PC-9 (cell line): ENCODE measurements at regions not wholly inside any gene's neighbourhood (a gene's known extent, or its start where the extent isn't known, plus 50 kb on each side); places are given as distances from the start of the nearest gene placed in this dataset.
A peak's percentile ranks its signal among the peaks of the same experiment; 100 is the strongest.

ENCODE experiments used
- BruUV-seq: library from RNA; stranded (reverse); fragments of 400-500 nt; replicated peaks from 2 replicates; lab custom pipeline; 2021; lab: Mats Ljungman, UMichigan
- CTCF ChIA-PET: fragments of 300-600 bp; sonication (Branson Sonifier 250); formaldehyde crosslinking; loops from one replicate; lab custom pipeline; 2022; ENCODE audit warnings: antibody characterized with exemption; lab: Charles Lee
- POLR2A ChIA-PET: fragments of 300-600 bp; sonication (Branson Sonifier 250); formaldehyde crosslinking; loops from one replicate; lab custom pipeline; 2022; ENCODE audit warnings: antibody characterized with exemption; ENCODE audit not compliant: unreplicated experiment; lab: Charles Lee
- DNase-seq, 2 experiments: peaks; one replicate each; pipeline versions ENCODE4 v3.0.0 to v3.0.0-alpha.2; 2015 to 2022; ENCODE audit warnings: mixed read lengths in 1 of 2
- H2AFZ ChIP-seq: fragments of 200-600 bp; sonication (generic); 2 replicates; pipeline ENCODE4 v1.8.1; 2017; ENCODE audit warnings: antibody characterized with exemption
- H3F3A ChIP-seq: fragments of 200-600 bp; sonication (generic); 2 replicates; pipeline ENCODE4 v1.8.1; 2017; ENCODE audit warnings: antibody characterized with exemption, mild to moderate bottlenecking, low read depth; ENCODE audit not compliant: insufficient read depth
- H3K27ac ChIP-seq: fragments of 200-600 bp; sonication (generic); 2 replicates; pipeline ENCODE4 v1.6.1; 2016; ENCODE audit warnings: mixed run types
- H3K27me3 ChIP-seq: fragments of 200-600 bp; sonication (generic); 2 replicates; pipeline ENCODE4 v1.6.1; 2016; ENCODE audit warnings: low read depth, mixed run types; ENCODE audit not compliant: insufficient read depth
- H3K36me3 ChIP-seq: fragments of 200-600 bp; sonication (generic); 2 replicates; pipeline ENCODE4 v1.6.1; 2016; ENCODE audit warnings: low read depth, mixed run types
- H3K4me1 ChIP-seq: fragments of 200-600 bp; sonication (generic); replicated peaks from 2 replicates; pipeline ENCODE4 v1.6.1; 2016; ENCODE audit warnings: mixed run types; ENCODE audit not compliant: insufficient read depth
- H3K4me2 ChIP-seq: fragments of 200-600 bp; sonication (generic); 2 replicates; pipeline ENCODE4 v1.6.1; 2017; ENCODE audit warnings: mixed run types
- H3K4me3 ChIP-seq: fragments of 200-600 bp; sonication (generic); 2 replicates; pipeline ENCODE4 v1.6.1; 2016; ENCODE audit warnings: mixed run types
- H3K79me2 ChIP-seq: fragments of 200-600 bp; sonication (generic); 2 replicates; pipeline ENCODE4 v1.6.1; 2017; ENCODE audit warnings: low read depth, mixed run types
- H3K9me2 ChIP-seq: fragments of 200-600 bp; sonication (generic); 2 replicates; pipeline ENCODE4 v1.8.1; 2017; ENCODE audit warnings: mild to moderate bottlenecking; ENCODE audit not compliant: insufficient read depth
- H3K9me3 ChIP-seq: fragments of 200-600 bp; sonication (generic); 2 replicates; pipeline ENCODE4 v1.8.1; 2016; ENCODE audit warnings: low read depth; ENCODE audit not compliant: insufficient read depth
- H4K20me1 ChIP-seq: fragments of 200-600 bp; sonication (generic); 2 replicates; pipeline ENCODE4 v1.8.1; 2017; ENCODE audit not compliant: insufficient read depth
- CTCF ChIP-seq: fragments of 200-600 bp; sonication (generic); conservative IDR thresholded peaks from 2 replicates; pipeline ENCODE4 v1.6.1; 2017; ENCODE audit warnings: mixed run types, antibody characterized with exemption, mild to moderate bottlenecking, moderate library complexity
- EZH2 ChIP-seq: fragments of 200-600 bp; sonication (generic); IDR thresholded peaks from 2 replicates; pipeline ENCODE4 v1.8.0; 2017; ENCODE audit warnings: antibody characterized with exemption, low read depth
- intact Hi-C: fragments of 100-400 bp; cut with micrococcal nuclease; formaldehyde crosslinking; loops from one replicate; pipeline ENCODE4 v1.10.0; 2022; ENCODE audit not compliant: unreplicated experiment

- H3K36me3 ChIP-seq: no peaks in the 10 kb centered on the region
- no peak for DNase-seq
- ChIA-PET CTCF (interaction anchor here (0.5 to 0.6 kb wide), 2 partner anchors 16 to 39 kb away, joined by 3 to 6 read pairs; no protein-coding TSS in a partner anchor), POLR2A (no interaction called here)
- intact Hi-C loops: loop anchor here (1.0 to 2.0 kb wide), 3 partner anchors 69 to 78 kb away; no protein-coding TSS in a partner anchor
- H4K20me1 ChIP-seq: no peaks in the 10 kb centered on the region
- peaks cover 27% of the 10 kb centered on the region for H3F3A ChIP-seq
- H3K9me2 ChIP-seq: no peaks in the 10 kb centered on the region
- H3K4me3 ChIP-seq: no peak overlapping the region
- H3K27ac ChIP-seq: peak overlapping the region; percentile 96; the same call in 1 of the 2 replicates
- peaks cover 31% of the 10 kb centered on the region for H3K4me1 ChIP-seq
- no peak for TF ChIP-seq CTCF
- TF ChIP-seq EZH2: no peak
- H3K27me3 ChIP-seq: no peaks in the 10 kb centered on the region
- H2AFZ ChIP-seq: no peak overlapping the region
- H3K9me3 ChIP-seq: peaks cover 3% of the 10 kb centered on the region; the same call in 1 of the 2 replicates
- H3K4me2 ChIP-seq: peak overlapping the region; percentile 66
- no TSS peak for BruUV-seq
- H3K79me2 ChIP-seq: no peaks in the 10 kb centered on the region
Observed at GRCh38 chr4:123477711-123478209, 81.2 kb downstream of the SPRY1 start.

GRCh38 chr4:123478859-123479345, 82.3 kb downstream of the SPRY1 start:
- no peaks in the 10 kb centered on the region for H3K79me2 ChIP-seq
- CTCF ChIA-PET: interaction anchor here (0.7 kb wide), 2 partner anchors 11 to 86 kb away, joined by 3 to 5 read pairs; no protein-coding TSS in a partner anchor
- intact Hi-C loops: loop anchor here (1.0 to 2.0 kb wide), 6 partner anchors 26 to 181 kb away; no protein-coding TSS in a partner anchor
- no TSS peak for BruUV-seq
- peak overlapping the region; percentile 96 for H3K27ac ChIP-seq
- H3K9me3 ChIP-seq: peaks cover under 1% of the 10 kb centered on the region; the same call in 1 of the 2 replicates
- peaks cover 31% of the 10 kb centered on the region for H3K4me1 ChIP-seq
- no peaks in the 10 kb centered on the region for H3K36me3 ChIP-seq
- no peak overlapping the region for H2AFZ ChIP-seq
- peak; percentile 92 to 100 for DNase-seq
- TF ChIP-seq CTCF (no peak), EZH2 (no peak)
- no peaks in the 10 kb centered on the region for H3K9me2 ChIP-seq
- POLR2A ChIA-PET: interaction anchor here (0.7 kb wide), 1 partner anchor 524 kb away, joined by 3 read pairs; no protein-coding TSS in a partner anchor
- peaks cover 27% of the 10 kb centered on the region for H3F3A ChIP-seq
- H3K4me3 ChIP-seq: peak overlapping the region; percentile 21; the same call in 1 of the 2 replicates
- H4K20me1 ChIP-seq: no peaks in the 10 kb centered on the region
- no peaks in the 10 kb centered on the region for H3K27me3 ChIP-seq
- H3K4me2 ChIP-seq: peak overlapping the region; percentile 66

- no peaks in the 10 kb centered on the region for H3K27me3 ChIP-seq
- peak overlapping the region; percentile 21; the same call in 1 of the 2 replicates for H3K4me3 ChIP-seq
- no peaks in the 10 kb centered on the region for H3K36me3 ChIP-seq
- no TSS peak for BruUV-seq
- peak overlapping the region; percentile 66 for H3K4me2 ChIP-seq
- H3K79me2 ChIP-seq: no peaks in the 10 kb centered on the region
- POLR2A ChIA-PET: no interaction called here
- peak overlapping the region; percentile 96 for H3K27ac ChIP-seq
- H3K9me2 ChIP-seq: no peaks in the 10 kb centered on the region
- TF ChIP-seq CTCF: no peak
- TF ChIP-seq EZH2: no peak
- peaks cover 27% of the 10 kb centered on the region for H3F3A ChIP-seq
- no peaks in the 10 kb centered on the region for H4K20me1 ChIP-seq
- peak; percentile 15 to 94 for DNase-seq
- H3K9me3 ChIP-seq: no peaks in the 10 kb centered on the region; the same call in 1 of the 2 replicates
- intact Hi-C loops: loop anchor here (1.0 to 2.0 kb wide), 5 partner anchors 25 to 180 kb away; no protein-coding TSS in a partner anchor
- H3K4me1 ChIP-seq: peaks cover 31% of the 10 kb centered on the region
- H2AFZ ChIP-seq: no peak overlapping the region
- CTCF ChIA-PET: interaction anchor here (0.7 kb wide), 2 partner anchors 81 to 85 kb away, joined by 4 to 5 read pairs; no protein-coding TSS in a partner anchor
Observed at GRCh38 chr4:123479944-123480343, 83.3 kb downstream of the SPRY1 start.
